GM19468 (cell line): ENCODE measurements at regions not wholly inside any gene's neighbourhood (a gene's known extent, or its start where the extent isn't known, plus 50 kb on each side); places are given as distances from the start of the nearest gene placed in this dataset.
"Not testable (repeated sequence)": the region's sequence is repeated elsewhere in the genome, so short reads cannot be mapped to it uniquely, and the experiment has no call there.

Experiments
- ATAC-seq: cut with Tn5 transposase; IDR thresholded peaks from one replicate; pipeline ENCODE4 v1.9.1; 2021; ENCODE audit warnings: mild to moderate bottlenecking, moderate library complexity, moderate number of reproducible peaks; ENCODE audit not compliant: unreplicated experiment; ENCODE audit errors: extremely low read depth

- not testable (repeated sequence) for ATAC-seq
Measured at GRCh38 chrX:10469-11458, 270.4 kb upstream of the PLCXD1 start.

- ATAC-seq: not testable (repeated sequence)
Measured at GRCh38 chrX:13821-14443, 267.2 kb upstream of the PLCXD1 start.

- not testable (repeated sequence) for ATAC-seq
Measured at GRCh38 chrX:14452-14851, 266.7 kb upstream of the PLCXD1 start.

GRCh38 chrX:18768-19454, 262.3 kb upstream of the PLCXD1 start:
- peak; percentile 73 for ATAC-seq

- not testable (repeated sequence) for ATAC-seq
Measured at GRCh38 chrX:19455-19827, 261.7 kb upstream of the PLCXD1 start.

- no peak for ATAC-seq
Measured at GRCh38 chrX:19912-20571, 261.1 kb upstream of the PLCXD1 start.

GRCh38 chrX:24139-24538, 257.0 kb upstream of the PLCXD1 start:
- ATAC-seq: not testable (repeated sequence)
